ENCODE measurements at regions not wholly inside any gene's neighbourhood (a gene's known extent, or its start where the extent isn't known, plus 50 kb on each side); places are given as distances from the start of the nearest gene placed in this dataset.

DNA sequence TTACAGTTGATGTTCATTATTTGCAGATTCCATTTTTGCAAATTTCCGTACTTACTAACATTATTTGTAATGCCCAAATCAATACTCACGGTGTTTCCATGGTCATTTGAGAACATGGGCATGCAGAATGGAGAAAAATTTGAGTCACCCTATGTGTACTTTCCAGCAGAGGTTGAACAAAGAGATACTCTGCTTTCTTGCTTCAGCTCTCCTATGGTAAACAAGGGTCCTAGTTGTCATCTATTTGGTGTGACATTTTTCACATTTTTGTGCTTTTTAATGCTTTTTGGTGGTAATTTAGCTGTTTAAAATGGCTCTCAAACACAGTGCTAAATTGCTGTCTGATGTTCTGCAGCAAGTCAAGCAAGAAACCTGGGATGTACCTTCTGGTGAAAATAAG, 444.4 kb upstream of the CELF4 start:
- TF ChIP-seq, protein P1, sequence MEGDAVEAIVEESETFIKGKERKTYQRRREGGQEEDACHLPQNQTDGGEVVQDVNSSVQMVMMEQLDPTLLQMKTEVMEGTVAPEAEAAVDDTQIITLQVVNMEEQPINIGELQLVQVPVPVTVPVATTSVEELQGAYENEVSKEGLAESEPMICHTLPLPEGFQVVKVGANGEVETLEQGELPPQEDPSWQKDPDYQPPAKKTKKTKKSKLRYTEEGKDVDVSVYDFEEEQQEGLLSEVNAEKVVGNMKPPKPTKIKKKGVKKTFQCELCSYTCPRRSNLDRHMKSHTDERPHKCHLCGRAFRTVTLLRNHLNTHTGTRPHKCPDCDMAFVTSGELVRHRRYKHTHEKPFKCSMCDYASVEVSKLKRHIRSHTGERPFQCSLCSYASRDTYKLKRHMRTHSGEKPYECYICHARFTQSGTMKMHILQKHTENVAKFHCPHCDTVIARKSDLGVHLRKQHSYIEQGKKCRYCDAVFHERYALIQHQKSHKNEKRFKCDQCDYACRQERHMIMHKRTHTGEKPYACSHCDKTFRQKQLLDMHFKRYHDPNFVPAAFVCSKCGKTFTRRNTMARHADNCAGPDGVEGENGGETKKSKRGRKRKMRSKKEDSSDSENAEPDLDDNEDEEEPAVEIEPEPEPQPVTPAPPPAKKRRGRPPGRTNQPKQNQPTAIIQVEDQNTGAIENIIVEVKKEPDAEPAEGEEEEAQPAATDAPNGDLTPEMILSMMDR (IDR thresholded peaks at IDR 0.05; ENCODE audit: borderline replicate concordance, extremely low read depth, insufficient read depth): no peak
- intact Hi-C loops (cut with DNase I): no loop called here
- H3K36me3 ChIP-seq (ENCODE audit: control insufficient read depth in 2 of 3, insufficient read depth in 3 of 3, low read length in 3 of 3): no peaks in the 10 kb centered on the region
- FAIRE-seq (no peak), DNase-seq (no peak)
- H3K4me1 ChIP-seq (ENCODE audit: control insufficient read depth in 2 of 3, insufficient read depth in 2 of 3, low read depth in 1 of 3, low read length in 3 of 3): no peaks in the 10 kb centered on the region
- no peak overlapping the region for H3K9ac ChIP-seq (ENCODE audit: low read length in 3 of 3)
- H3K9me3 ChIP-seq (ENCODE audit: control insufficient read depth in 2 of 3, insufficient read depth in 1 of 3, low read length in 3 of 3): no peaks in the 10 kb centered on the region
- H3K27me3 ChIP-seq (ENCODE audit: control insufficient read depth, insufficient read depth, low read length): no peaks in the 10 kb centered on the region
- no peak overlapping the region for H3K4me3 ChIP-seq (ENCODE audit: low read length in 3 of 3)
- no peak overlapping the region for H3K27ac ChIP-seq (ENCODE audit: low read depth in 2 of 2, low read length in 2 of 2)

DNA sequence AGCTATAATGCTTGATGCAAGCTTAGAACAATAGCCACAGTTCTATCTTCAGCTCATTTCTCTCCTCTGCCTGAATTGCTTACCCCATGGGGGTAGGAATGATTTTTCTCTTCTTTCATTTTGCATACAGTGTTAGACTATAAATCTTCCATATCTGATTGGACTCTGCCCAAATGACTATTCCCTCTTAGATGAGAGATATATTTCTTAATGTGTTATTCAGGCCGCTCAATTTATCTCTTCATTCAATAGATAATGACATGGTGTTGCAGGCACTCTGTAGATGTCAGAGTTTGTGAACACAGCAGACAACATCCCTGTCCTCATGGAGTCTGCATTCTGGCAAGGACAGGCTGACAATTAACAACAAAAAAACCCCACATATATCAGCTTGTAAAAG, 443.7 kb upstream of the CELF4 start:
- no peaks in the 10 kb centered on the region for H3K9me3 ChIP-seq (ENCODE audit: control insufficient read depth in 2 of 3, insufficient read depth in 1 of 3, low read length in 3 of 3)
- no peaks in the 10 kb centered on the region for H3K4me1 ChIP-seq (ENCODE audit: control insufficient read depth in 2 of 3, insufficient read depth in 2 of 3, low read depth in 1 of 3, low read length in 3 of 3)
- H3K4me3 ChIP-seq (ENCODE audit: low read length in 3 of 3): no peak overlapping the region
- H3K9ac ChIP-seq (ENCODE audit: low read length in 3 of 3): no peak overlapping the region
- no peaks in the 10 kb centered on the region for H3K27me3 ChIP-seq (ENCODE audit: control insufficient read depth, insufficient read depth, low read length)
- H3K36me3 ChIP-seq (ENCODE audit: control insufficient read depth in 2 of 3, insufficient read depth in 3 of 3, low read length in 3 of 3): no peaks in the 10 kb centered on the region
- intact Hi-C loops (cut with DNase I): no loop called here
- no peak for FAIRE-seq
- TF ChIP-seq, protein P1 (IDR thresholded peaks at IDR 0.05; ENCODE audit: borderline replicate concordance, extremely low read depth, insufficient read depth): no peak
- H3K27ac ChIP-seq (ENCODE audit: low read depth in 2 of 2, low read length in 2 of 2): no peak overlapping the region
- no peak for DNase-seq

GRCh38 chr18:38007676-38008330, 442.2 kb upstream of the CELF4 start:
- intact Hi-C loops (cut with DNase I): no loop called here
- Histone ChIP-seq H3K36me3 (ENCODE audit: control insufficient read depth in 2 of 3, insufficient read depth in 3 of 3, low read length in 3 of 3) (no peaks in the 10 kb centered on the region), H3K9me3 (ENCODE audit: control insufficient read depth in 2 of 3, insufficient read depth in 1 of 3, low read length in 3 of 3) (no peaks in the 10 kb centered on the region), H3K9ac (ENCODE audit: low read length in 3 of 3) (no peak overlapping the region), H3K4me1 (ENCODE audit: control insufficient read depth in 2 of 3, insufficient read depth in 2 of 3, low read depth in 1 of 3, low read length in 3 of 3) (no peaks in the 10 kb centered on the region), H3K4me3 (ENCODE audit: low read length in 3 of 3) (no peak overlapping the region), H3K27me3 (ENCODE audit: control insufficient read depth, insufficient read depth, low read length) (no peaks in the 10 kb centered on the region), H3K27ac (ENCODE audit: low read depth in 2 of 2, low read length in 2 of 2) (no peak overlapping the region)
- DNase-seq (no peak), FAIRE-seq (no peak)
- TF ChIP-seq, protein P1 (IDR thresholded peaks at IDR 0.05; ENCODE audit: borderline replicate concordance, extremely low read depth, insufficient read depth): no peak

DNA sequence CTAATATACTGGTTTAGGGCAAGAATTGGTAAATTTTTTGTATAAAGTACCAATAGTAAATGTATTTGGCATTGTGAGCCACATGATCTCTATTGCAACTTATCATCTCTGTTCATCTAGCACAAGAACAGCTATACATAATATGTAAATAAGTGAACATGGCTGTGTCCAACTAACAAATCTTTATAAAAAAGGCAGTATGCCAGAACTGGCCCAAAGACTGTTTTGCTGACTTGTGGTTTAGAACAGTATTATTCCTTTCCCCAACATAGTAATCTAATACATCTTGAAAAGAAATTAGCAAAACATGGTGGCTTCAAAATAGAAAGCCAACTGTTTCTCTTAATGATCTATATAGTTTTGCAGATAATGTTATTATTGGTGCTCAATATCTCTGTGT, 441.4 kb upstream of the CELF4 start:
- Histone ChIP-seq H3K27me3 (ENCODE audit: control insufficient read depth, insufficient read depth, low read length) (no peaks in the 10 kb centered on the region), H3K4me3 (ENCODE audit: low read length in 3 of 3) (no peak overlapping the region), H3K9me3 (ENCODE audit: control insufficient read depth in 2 of 3, insufficient read depth in 1 of 3, low read length in 3 of 3) (no peaks in the 10 kb centered on the region), H3K4me1 (ENCODE audit: control insufficient read depth in 2 of 3, insufficient read depth in 2 of 3, low read depth in 1 of 3, low read length in 3 of 3) (no peaks in the 10 kb centered on the region), H3K36me3 (ENCODE audit: control insufficient read depth in 2 of 3, insufficient read depth in 3 of 3, low read length in 3 of 3) (no peaks in the 10 kb centered on the region), H3K27ac (ENCODE audit: low read depth in 2 of 2, low read length in 2 of 2) (no peak overlapping the region), H3K9ac (ENCODE audit: low read length in 3 of 3) (no peak overlapping the region)
- DNase-seq (no peak), FAIRE-seq (no peak)
- intact Hi-C loops (cut with DNase I): no loop called here
- TF ChIP-seq, protein P1 (IDR thresholded peaks at IDR 0.05; ENCODE audit: borderline replicate concordance, extremely low read depth, insufficient read depth): no peak
